Stimulated activated CD8-positive, alpha-beta memory T cell treated with anti-CD3 and anti-CD28 coated beads, Interleukin-15, amount 100 ng/mL, for 24 hours (primary cell): ENCODE measurements at regions not wholly inside any gene's neighbourhood (a gene's known extent, or its start where the extent isn't known, plus 50 kb on each side); places are given as distances from the start of the nearest gene placed in this dataset.

ENCODE experiments used
- DNase-seq: peaks from one replicate; pipeline ENCODE4 v3.0.0-alpha.2; 2020; ENCODE audit warnings: low read depth

- DNase-seq, result peak; percentile 22
Observed at GRCh38 chr2:134120733-134121630, 132.9 kb upstream of the MGAT5 start.

DNA sequence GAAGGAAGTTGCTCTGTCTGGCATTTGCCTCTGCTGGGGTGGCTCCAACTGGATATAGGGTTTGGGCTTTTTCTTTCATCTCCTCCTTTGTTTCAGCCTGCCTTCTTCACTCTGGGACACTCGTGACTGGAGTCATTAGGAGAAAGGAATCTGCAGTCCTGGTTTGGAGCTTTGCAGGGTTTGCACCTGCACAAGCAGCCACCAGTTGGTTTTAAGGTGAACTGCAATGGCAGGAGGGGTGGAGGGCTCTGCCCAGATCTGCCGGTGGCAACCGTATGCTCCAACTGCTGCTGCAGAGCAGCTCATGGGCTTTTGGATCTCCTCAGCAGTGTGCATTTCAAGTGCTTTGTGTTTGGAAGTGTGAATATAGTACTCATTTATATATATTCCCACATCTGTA, 131.3 kb upstream of the MGAT5 start:
- no peak for DNase-seq

GRCh38 chr2:134123332-134123731, 130.5 kb upstream of the MGAT5 start:
- no peak for DNase-seq

DNA sequence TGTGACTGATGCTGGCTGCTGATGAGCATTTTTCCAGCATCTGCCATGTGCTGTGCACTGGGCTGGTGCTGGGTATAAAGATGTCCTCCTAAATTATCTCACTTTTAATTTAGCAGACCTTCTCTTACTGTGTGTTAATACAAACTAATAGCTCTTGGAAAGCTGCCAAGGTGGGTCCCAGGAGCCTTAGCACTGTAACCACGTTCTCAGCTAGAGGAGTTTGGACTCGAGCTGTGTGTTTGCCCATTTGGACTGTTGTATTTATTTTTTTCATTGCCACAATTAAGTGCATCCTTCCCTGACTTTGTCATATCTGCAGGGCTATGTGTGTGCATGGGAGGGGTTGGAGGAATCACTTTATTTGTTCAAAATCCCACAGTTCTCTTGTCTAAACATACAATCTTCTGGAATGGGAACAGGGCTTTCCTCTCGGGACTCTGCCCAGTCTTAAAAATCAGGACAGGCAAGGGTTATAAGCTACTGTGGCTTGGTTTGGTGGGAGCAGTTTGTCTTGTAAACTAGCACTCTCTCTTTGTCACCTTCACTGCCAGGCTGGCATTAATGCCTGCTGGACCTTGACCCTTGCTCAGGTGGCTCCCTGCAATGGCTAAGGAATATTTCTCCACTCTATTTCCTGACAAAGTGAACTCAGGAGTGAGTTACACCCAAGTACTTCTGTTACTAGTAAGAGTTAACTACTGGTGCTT, 129.7 kb upstream of the MGAT5 start:
- DNase-seq, result no peak

GRCh38 chr2:134127496-134127895, 126.4 kb upstream of the MGAT5 start:
- no peak for DNase-seq

- DNase-seq, result no peak
Observed at GRCh38 chr2:134128746-134129145, 125.1 kb upstream of the MGAT5 start.

GRCh38 chr2:134129900-134130537, 123.9 kb upstream of the MGAT5 start:
- DNase-seq, result no peak

- no peak for DNase-seq
Observed at GRCh38 chr2:134131681-134132489, 122.0 kb upstream of the MGAT5 start.

GRCh38 chr2:134132490-134132857, 121.4 kb upstream of the MGAT5 start:
- DNase-seq, result no peak

DNA sequence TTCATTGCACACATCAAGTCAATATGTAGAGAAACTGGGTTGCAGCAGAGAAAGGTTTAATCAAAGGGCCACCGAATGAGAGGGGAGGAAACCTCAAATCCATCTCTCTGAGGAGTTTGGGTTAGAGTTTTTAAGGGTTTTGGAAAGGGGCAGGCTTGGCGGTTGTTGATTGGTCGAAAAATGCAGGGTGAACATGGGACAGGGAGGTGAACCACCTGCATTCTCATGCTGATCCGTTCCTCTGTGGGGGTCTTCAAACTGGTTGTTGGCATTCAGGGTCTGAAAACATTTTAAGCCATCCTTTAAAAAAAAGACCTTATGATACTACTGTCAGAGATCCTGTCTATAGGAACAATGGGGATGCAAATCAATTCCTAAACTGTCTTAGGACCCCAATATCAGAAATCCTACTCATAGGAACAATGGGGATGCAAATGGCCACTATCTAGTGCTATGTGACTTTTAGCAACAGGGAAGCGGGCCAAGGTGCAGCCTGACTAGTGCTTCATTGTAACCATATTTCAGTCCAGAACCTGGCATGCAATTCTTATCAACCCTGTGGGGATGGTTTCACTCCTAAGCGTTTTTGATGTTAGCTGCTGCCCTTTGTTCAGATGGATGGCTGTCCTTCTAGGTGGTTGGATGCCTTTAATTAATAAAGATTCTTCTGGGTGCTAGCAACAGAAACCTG, 120.1 kb upstream of the MGAT5 start:
- no peak for DNase-seq

DNA sequence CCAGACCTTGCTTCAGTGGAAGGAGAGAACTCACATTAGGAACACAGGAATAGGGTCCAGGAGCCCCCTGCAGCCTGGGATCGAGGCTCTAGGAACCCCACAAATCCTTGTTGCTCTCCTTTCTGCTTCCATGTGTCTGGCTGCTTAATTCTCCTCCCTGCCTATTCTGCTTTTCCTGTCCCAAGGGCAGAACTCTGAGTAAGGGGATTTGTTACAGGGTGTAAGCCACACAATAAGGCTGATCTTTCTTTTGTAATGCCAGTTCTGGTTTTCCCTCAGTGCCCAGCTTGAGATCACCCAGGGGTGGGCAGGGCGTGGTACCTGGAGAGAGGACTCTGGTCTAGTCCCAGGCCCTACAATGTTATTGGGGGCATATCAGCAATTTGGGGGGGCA, 119.6 kb upstream of the MGAT5 start:
- no peak for DNase-seq

DNA sequence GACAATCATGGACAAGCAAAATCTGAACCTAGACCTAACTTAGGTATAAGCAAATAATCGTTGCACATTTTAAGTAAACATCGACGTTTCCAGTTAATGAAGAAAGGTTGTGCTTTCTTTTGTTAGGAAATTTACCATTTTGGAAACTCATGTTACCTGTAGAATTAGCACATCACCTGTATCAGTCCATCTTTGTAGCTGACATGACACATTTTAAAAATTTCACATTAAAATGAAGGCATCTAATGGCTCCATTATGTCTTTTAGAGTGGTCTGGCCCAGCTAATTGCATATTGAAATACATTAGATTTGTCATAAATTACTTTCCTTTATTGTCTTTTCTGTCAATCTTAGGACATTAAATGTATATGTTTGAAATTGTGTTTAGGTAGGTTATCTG, 119.0 kb upstream of the MGAT5 start:
- DNase-seq, result no peak

- DNase-seq, result no peak
Observed at GRCh38 chr2:134135793-134136192, 118.1 kb upstream of the MGAT5 start.

GRCh38 chr2:134136731-134137130, 117.1 kb upstream of the MGAT5 start:
- DNase-seq, result no peak

DNA sequence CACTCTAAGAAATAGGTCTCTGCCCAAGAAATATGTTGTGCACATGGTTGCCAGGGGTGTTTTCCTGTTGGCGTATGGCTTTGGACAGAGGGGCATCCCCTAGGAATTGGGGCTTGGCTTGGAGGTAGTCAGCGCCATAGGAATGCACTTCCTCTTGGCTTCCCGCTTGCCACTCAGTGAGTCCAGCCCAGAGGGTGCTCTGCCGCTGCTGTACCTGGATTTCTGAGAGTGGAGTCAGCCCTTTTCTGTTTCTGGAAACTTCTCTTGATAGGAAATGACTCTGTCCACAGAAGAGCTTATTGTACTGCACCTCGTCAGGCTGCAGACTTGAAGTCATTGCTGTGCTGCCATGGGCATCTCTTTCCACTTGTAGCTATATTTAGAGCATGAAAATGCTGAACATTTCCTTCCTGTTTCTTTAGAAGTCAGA, 116.7 kb upstream of the MGAT5 start:
- no peak for DNase-seq

GRCh38 chr2:134138115-134138514, 115.8 kb upstream of the MGAT5 start:
- no peak for DNase-seq

- DNase-seq, result no peak
Observed at GRCh38 chr2:134139611-134140010, 114.3 kb upstream of the MGAT5 start.

DNA sequence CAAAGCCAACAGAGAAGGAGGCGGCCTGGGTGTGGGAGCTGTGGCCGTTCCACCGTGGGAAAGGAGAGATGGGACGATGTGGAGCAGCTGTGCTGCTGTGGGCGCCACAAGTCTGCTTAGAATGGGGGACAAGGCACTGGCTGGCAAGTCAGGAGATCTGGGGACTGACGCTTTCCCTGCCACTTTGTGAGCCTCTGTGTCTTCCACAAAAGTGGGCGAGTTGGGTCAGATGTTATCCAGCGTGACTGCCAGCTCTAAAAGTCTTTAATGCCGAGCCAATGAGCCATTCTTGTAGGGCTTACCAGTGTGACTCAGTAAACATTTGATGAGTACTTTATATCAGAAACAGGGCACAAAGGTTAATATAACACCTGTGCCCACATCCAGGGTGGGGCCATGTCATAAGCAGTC, 113.6 kb upstream of the MGAT5 start:
- no peak for DNase-seq

- DNase-seq, result no peak
Observed at GRCh38 chr2:134141598-134142340, 112.1 kb upstream of the MGAT5 start.

DNA sequence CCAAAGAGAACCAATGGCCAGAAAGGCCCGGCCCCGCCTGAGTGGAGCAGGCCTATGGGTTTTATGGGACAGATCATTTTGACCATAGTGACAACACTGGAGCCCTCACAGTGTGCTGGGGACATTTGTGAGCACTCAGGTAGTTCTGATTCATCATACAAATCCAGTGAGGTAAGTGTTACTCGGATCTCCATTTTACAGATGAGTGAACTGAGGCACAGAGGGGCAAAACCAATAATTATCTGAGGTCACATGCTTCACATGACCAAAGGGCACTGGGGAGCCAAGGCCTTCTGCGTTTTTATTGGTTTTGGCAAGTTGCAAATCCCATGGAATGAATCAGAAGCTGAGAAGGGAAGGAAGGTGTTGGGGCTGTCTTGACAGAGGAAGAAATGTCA, 111.5 kb upstream of the MGAT5 start:
- no peak for DNase-seq

- no peak for DNase-seq
Observed at GRCh38 chr2:134142903-134143302, 111.0 kb upstream of the MGAT5 start.
